HUES6 (cell line): ENCODE measurements at regions not wholly inside any gene's neighbourhood (a gene's known extent, or its start where the extent isn't known, plus 50 kb on each side); places are given as distances from the start of the nearest gene placed in this dataset.

Experiments used
- H3K27ac ChIP-seq: 2 replicates; pipeline ENCODE4 v1.7.0; 2013; ENCODE audit warnings: low read depth, mild to moderate bottlenecking, low read length, inconsistent platforms
- H3K27me3 ChIP-seq: 2 replicates; pipeline ENCODE4 v1.6.1; 2013; ENCODE audit warnings: low read length; ENCODE audit not compliant: control insufficient read depth, insufficient read depth
- H3K36me3 ChIP-seq: 2 replicates; pipeline ENCODE4 v1.6.1; 2013; ENCODE audit warnings: low read length; ENCODE audit not compliant: control insufficient read depth, insufficient read depth
- H3K4me1 ChIP-seq: 2 replicates; pipeline ENCODE4 v1.6.1; 2013; ENCODE audit warnings: low read length; ENCODE audit not compliant: control insufficient read depth, insufficient read depth
- H3K4me3 ChIP-seq: 2 replicates; pipeline ENCODE4 v1.5.1; 2013; ENCODE audit warnings: low read depth, low read length
- H3K9ac ChIP-seq: one replicate; pipeline ENCODE4 v1.6.1; 2013; ENCODE audit warnings: mild to moderate bottlenecking, low read length
- H3K9me3 ChIP-seq: 2 replicates; pipeline ENCODE4 v1.6.1; 2013; ENCODE audit warnings: low read depth, low read length; ENCODE audit not compliant: control insufficient read depth, insufficient read depth

GRCh38 chr12:115680967-115681366 lies 596.5 kb downstream of the MED13L start:
- Histone ChIP-seq H3K9me3 (peaks cover 21% of the 10 kb centered on the region), H3K36me3 (no peaks in the 10 kb centered on the region), H3K4me1 (no peaks in the 10 kb centered on the region), H3K27ac (no peak overlapping the region), H3K4me3 (no peak overlapping the region), H3K9ac (no peak overlapping the region), H3K27me3 (no peaks in the 10 kb centered on the region; the same call in 1 of the 2 replicates)

DNA sequence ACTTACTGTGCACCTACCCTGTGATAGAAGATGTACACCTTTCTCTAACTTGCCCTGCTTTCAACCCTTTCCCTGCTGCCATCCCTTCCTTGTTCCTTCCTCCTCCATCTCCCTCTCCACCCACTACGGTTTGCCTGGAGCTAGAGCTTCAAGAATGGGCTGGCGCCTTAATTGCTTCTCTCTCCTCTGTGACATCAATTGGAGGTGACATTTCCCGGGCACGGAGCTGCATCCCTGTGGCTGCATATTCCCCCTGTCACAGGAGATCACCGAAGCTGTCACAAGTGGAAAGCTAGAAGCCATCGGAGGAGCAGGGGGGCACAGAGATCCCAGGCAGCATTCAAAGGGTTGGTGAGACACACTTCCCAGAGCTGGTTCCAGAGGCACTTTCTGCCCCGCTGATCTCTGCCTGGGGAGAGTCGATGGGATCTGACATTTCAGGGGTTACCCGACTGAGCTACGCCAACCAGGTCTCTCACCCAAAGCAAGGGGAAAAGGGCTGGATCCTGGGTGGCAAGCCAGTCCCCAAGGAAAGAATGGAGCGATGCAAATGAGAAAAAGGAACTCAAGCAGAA lies 604.9 kb downstream of the MED13L start:
- Histone ChIP-seq H3K9me3 (no peaks in the 10 kb centered on the region; the same call in 1 of the 2 replicates), H3K27ac (no peak overlapping the region), H3K4me1 (no peaks in the 10 kb centered on the region), H3K36me3 (no peaks in the 10 kb centered on the region), H3K27me3 (no peaks in the 10 kb centered on the region; the same call in 1 of the 2 replicates), H3K4me3 (no peak overlapping the region), H3K9ac (no peak overlapping the region)

GRCh38 chr12:115672086-115672485 lies 605.4 kb downstream of the MED13L start:
- Histone ChIP-seq H3K27me3 (no peaks in the 10 kb centered on the region; the same call in 1 of the 2 replicates), H3K36me3 (no peaks in the 10 kb centered on the region), H3K9me3 (no peaks in the 10 kb centered on the region; the same call in 1 of the 2 replicates), H3K9ac (no peak overlapping the region), H3K4me3 (no peak overlapping the region), H3K27ac (no peak overlapping the region), H3K4me1 (no peaks in the 10 kb centered on the region)

- no peaks in the 10 kb centered on the region for H3K36me3 ChIP-seq
- H3K27me3 ChIP-seq: no peaks in the 10 kb centered on the region; the same call in 1 of the 2 replicates
- no peak overlapping the region for H3K27ac ChIP-seq
- H3K4me1 ChIP-seq: no peaks in the 10 kb centered on the region
- no peaks in the 10 kb centered on the region for H3K9me3 ChIP-seq
- H3K9ac ChIP-seq: no peak overlapping the region
- H3K4me3 ChIP-seq: no peak overlapping the region
Measured at GRCh38 chr12:115670869-115671268, 606.6 kb downstream of the MED13L start.

DNA sequence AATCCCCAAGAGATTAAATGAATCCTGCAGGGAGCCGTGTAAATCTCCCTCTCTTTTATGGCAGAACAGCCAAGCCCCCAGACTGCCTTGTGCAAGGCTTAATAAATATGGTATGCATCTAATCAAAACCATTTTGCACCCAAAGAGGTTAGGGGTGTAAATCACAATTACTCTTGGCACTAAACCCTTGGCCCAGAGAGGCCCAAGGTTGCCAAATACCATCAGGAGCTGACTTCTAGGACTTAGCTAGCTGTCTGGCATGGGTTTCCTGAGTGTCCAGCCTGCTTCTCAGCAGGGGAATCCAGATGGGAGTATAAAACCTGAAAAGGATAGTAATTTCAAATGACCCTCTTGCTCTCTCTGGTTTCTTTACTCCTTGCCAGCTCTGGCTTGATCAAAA lies 610.4 kb downstream of the MED13L start:
- H3K27ac ChIP-seq: no peak overlapping the region
- no peak overlapping the region for H3K4me3 ChIP-seq
- H3K36me3 ChIP-seq: no peaks in the 10 kb centered on the region
- H3K9me3 ChIP-seq: no peaks in the 10 kb centered on the region
- no peak overlapping the region for H3K9ac ChIP-seq
- no peaks in the 10 kb centered on the region for H3K4me1 ChIP-seq
- no peaks in the 10 kb centered on the region for H3K27me3 ChIP-seq

DNA sequence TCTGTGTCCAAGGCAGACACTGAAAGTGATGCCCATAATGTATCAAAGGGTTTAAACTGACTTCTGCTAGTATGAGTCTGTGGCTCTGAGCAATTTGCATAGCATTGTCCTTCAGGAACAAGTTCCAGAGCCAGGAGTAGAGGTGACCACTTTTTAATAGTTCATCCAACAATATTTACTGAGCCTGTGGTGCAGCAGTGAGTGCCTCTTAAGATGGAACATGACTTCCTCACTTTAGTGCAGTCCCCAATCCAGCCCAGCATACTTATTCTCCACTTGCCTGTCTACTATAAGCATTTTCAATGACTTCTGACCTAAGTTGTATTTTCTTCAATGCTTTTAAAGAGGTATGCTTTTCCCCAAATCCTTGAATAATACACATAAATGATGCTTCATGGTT lies 611.3 kb downstream of the MED13L start:
- Histone ChIP-seq H3K9ac (no peak overlapping the region), H3K4me3 (no peak overlapping the region), H3K9me3 (no peaks in the 10 kb centered on the region), H3K36me3 (no peaks in the 10 kb centered on the region), H3K4me1 (no peaks in the 10 kb centered on the region), H3K27ac (no peak overlapping the region), H3K27me3 (no peaks in the 10 kb centered on the region)

DNA sequence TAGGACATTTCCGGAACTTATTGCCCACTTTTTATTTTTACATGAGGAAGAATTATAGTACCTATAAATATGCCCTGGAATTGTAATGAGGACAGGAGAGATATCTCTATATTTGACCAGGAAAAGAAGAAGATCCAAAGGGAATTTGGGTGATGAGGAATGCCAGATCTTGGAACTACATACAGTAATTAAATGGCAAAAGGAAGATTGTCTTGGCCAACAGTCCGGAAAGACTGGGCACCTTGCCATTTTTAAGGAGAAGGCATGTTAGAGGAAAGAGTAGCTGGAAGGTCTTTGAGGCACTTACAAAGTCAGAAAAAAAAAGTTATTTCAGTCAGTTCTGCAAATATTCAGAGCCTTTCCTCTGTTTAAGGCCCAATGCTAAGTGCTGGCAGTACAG lies 616.4 kb downstream of the MED13L start:
- Histone ChIP-seq H3K36me3 (no peaks in the 10 kb centered on the region), H3K27ac (no peak overlapping the region), H3K4me1 (no peaks in the 10 kb centered on the region), H3K9me3 (no peaks in the 10 kb centered on the region), H3K9ac (no peak overlapping the region), H3K27me3 (no peaks in the 10 kb centered on the region), H3K4me3 (no peak overlapping the region)

DNA sequence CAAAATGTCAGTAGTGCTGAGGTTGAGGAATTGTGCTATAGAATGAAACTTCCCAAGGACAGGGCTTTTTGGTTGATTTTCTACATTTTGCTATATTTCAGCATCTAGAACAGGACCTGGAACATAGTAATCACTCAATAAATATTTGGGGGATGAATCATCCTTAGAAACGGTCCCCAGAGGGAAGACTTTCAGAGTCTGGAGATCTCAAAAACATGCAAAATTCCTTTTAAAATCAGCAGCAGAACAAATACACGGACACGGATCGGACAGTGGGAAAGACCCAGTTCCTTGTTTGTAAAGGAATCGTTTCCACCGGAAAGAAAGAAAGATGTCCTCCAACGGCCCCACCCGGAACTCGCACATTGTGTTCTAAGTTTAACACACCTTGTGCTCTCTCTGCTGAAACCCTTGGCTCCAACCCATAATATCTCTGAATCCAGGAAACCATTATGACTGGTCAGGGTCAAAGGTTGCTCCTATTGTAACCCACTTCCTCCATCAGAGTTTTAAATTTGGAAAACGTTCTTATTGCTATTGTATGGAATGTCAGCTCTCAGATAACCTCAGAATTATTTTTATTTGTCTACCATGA lies 617.2 kb downstream of the MED13L start:
- Histone ChIP-seq H3K4me1 (no peaks in the 10 kb centered on the region), H3K4me3 (no peak overlapping the region), H3K36me3 (no peaks in the 10 kb centered on the region), H3K27ac (no peak overlapping the region), H3K9me3 (no peaks in the 10 kb centered on the region), H3K9ac (no peak overlapping the region), H3K27me3 (no peaks in the 10 kb centered on the region)

GRCh38 chr12:115659422-115659821 lies 618.1 kb downstream of the MED13L start:
- Histone ChIP-seq H3K27me3 (no peaks in the 10 kb centered on the region), H3K36me3 (no peaks in the 10 kb centered on the region), H3K4me3 (no peak overlapping the region), H3K27ac (no peak overlapping the region), H3K4me1 (no peaks in the 10 kb centered on the region), H3K9me3 (no peaks in the 10 kb centered on the region), H3K9ac (no peak overlapping the region)

DNA sequence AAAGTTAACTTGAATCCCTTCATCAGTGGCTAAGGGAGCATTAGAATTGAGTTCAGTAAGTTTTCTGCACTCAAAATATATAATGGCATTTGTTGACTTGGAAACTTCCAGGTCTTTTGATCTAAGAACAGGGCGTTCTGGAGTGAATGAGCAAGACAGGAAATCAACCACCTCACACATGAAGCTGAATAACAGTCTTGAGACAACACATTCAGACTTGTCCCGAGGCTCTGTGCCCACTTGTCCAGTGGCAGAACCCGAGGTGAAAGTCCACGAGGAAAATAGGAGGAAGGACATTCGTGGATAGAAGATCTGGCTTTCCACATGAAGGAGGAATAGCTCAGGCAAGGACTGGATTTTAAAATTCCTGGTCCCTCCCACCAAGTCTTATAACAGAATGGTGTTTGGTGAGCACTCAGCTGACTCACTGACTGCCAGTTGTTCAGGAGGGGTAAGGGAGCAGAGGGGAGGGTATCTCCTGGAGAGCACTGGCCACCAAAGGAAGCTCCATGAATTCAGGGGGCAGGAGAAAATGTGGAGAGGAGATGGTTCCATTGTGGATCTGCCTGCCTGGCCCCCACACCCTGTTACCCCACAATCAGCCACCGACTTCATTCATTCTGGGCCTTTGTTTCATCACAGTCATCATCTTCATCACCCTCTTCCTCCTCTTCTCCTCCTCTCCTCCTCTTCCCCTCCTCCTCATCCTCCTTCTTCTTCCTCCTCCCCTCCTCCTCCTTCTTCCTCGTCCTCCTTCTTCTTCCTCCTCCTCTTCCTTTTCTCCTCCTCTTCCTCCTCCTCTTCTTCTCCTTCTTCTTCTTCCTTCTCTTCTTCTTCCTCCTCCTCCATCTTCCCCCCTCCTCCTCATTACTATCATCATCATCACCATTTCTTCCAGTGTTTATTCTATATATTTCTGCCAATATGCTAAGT lies 620.1 kb downstream of the MED13L start:
- H3K4me3 ChIP-seq: no peak overlapping the region
- no peaks in the 10 kb centered on the region for H3K36me3 ChIP-seq
- no peak overlapping the region for H3K27ac ChIP-seq
- H3K27me3 ChIP-seq: no peaks in the 10 kb centered on the region
- no peak overlapping the region for H3K9ac ChIP-seq
- H3K9me3 ChIP-seq: no peaks in the 10 kb centered on the region
- no peaks in the 10 kb centered on the region for H3K4me1 ChIP-seq

DNA sequence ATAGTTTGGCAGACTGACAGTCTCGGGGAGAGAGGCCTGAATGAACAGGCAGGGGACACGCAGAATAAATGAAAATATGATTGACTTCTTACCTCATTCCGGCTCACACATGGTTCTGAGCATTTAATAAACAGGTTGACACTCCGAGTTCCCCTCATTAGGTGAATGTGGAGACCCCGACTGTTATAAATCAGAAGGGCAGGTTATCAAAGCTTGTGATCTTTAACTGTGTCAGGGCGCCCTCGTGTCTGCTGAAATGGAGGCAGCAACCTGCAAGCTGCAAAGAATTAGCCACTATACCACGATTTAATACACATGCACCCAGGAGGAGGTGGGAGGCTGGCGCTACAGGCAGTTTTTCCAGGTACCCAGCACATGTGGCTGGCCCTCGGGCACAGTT lies 627.5 kb downstream of the MED13L start:
- Histone ChIP-seq H3K9ac (no peak overlapping the region), H3K36me3 (no peaks in the 10 kb centered on the region), H3K9me3 (no peaks in the 10 kb centered on the region), H3K4me1 (no peaks in the 10 kb centered on the region), H3K27ac (no peak overlapping the region), H3K4me3 (no peak overlapping the region), H3K27me3 (no peaks in the 10 kb centered on the region)
